Renal pelvis (tissue), 1 donor: ENCODE measurements at regions not wholly inside any gene's neighbourhood (a gene's known extent, or its start where the extent isn't known, plus 50 kb on each side); places are given as distances from the start of the nearest gene placed in this dataset.

Source experiments
- DNase-seq: peaks from one replicate; pipeline ENCODE4 v3.0.0-alpha.2; 2013

GRCh38 chr4:179582164-179582905, 2140.1 kb upstream of the AGA start:
- no peak for DNase-seq

DNA sequence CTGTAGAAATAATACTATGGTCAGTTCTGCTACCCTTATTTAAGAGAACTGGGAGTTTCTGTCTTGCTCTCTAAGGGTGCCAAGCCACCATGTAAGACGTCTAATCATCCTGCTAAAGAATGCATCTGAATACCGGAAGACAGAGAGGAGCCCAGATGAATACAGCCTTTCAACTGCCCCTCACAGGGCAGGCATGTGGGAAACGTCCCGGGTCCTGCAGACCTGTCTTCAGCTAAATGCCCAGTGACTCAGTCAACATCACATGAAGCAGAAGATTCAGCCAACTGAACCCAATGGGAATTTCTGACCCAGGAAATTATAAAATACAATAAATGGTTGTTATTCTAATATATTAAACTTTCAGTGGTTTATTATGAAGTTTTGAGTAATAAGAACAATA, 2141.0 kb upstream of the AGA start:
- no peak for DNase-seq

DNA sequence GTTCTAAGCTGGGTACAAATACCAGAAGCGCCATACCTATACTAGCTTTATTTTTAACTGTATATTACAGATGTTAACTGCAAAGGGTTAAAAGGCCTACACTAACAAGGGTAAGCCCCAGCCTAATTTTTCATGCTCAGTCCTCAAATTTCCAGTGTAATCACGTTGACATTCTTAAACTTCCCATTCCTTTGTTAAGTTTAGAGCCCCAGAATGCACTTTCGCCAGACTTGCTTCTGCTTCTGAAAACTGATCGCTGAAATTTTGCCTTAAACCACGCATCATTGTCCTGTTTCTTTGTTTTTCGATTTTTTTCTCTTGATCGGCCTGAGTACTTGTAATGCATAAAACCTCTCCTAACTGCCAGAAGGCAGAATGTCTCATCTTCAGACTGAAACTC, 2141.9 kb upstream of the AGA start:
- no peak for DNase-seq

DNA sequence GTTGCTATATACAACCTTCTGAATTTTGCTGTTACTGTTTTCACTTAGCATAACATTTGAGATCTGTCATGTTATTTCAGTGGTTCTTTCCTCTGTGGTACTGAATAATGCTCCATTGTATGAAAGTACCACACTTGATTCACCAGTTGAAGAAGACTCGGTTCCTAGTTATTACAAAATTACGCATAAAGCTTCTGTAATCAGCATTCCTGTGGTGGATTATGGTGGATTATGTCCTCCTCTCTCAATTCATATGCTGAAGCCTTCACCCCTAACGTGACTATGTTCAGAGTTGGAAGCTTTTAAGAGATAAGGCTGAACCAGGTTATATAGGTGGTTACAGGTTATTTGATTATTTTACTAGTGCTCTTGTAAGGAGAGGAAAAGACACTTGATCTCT, 2143.5 kb upstream of the AGA start:
- DNase-seq: no peak

DNA sequence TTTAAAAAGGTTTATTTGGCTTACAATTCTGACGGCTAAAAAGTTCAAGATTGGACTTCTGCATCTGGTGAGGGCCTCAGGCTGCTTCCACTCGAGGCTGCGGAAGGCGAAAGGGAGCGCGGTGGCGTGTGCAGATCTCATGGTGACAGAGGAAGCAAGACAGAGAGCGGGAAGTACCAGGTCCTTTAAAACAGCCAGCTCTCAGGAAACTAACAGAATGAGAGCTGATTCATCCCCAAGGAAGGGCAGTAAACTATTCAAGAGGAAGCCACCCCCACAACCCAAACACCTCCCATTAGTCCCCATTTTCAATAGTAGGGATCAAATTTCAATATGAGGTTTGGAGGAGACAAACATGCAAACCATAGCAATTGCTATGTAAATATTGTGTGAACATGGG, 2144.2 kb upstream of the AGA start:
- no peak for DNase-seq

DNA sequence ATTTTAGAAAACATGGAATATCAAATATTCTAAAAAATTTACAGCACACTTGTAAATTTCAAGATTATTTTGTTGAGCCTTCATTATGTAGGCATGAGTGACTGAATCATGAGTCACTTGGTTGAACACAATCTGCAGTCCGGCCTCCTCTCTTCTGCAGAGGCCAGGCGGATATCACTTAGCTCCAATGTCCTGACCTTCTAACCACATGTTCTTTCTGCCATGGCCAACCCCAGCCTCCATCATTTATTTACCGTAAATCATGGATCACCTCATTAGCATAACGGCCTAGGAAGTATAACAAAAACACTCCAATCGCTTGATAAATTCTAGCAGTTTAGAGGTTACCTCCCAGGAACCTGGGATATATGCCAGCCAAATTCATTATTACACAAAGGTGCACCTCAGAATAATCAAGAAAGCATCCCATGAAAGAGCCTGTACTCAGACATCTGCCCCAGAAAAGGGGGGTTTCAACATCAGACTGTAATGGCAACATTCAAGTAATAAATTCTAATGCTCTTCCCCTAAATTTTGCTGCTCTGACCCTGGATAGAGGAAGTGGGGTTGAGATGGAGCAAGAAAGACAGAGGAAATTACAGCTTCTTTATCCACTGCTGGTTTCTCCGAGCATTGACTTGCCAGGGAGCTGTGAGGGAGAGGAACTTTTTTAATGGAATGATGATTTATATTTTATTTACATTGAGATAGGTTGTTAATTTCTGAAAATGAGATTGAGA, 2153.6 kb upstream of the AGA start:
- peak; percentile 21 for DNase-seq

DNA sequence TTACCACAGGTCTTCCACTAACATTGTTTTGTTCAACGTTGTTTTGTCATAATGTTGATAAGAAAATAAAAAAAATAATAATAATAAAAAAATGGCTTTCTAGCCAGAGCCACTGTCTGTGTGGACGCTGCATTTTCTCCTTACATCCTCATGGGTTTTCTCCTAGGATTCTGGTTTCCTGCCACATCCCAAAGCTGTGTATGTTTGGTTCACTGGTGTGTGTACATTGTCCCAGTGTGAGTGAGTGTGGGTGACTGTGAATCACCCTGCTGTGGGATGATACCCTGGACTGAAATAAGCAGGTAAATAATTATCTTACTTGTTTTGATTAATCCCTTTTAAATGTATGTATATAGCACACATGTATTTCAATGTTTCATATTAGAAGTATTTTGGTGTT, 2154.4 kb upstream of the AGA start:
- no peak for DNase-seq

DNA sequence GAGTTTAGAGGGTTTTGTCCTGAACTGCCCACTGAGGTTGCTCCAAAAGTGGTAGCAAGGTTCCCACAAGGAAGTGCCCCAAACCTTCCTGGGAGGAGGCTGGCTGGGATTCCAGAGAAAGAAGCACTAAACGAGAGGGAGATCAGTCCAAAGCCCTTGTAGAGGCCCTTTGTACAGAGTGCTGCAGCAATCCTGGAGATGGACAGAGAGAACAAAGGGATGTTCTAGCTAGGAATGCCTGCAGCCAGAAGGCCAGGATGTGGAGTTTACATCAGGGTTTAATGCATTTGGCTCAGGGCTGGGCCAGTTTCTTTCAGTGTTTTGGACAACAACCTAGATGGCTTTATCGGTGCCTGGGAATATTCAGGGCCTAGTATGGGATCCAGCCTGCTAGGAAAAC, 2155.1 kb upstream of the AGA start:
- no peak for DNase-seq

DNA sequence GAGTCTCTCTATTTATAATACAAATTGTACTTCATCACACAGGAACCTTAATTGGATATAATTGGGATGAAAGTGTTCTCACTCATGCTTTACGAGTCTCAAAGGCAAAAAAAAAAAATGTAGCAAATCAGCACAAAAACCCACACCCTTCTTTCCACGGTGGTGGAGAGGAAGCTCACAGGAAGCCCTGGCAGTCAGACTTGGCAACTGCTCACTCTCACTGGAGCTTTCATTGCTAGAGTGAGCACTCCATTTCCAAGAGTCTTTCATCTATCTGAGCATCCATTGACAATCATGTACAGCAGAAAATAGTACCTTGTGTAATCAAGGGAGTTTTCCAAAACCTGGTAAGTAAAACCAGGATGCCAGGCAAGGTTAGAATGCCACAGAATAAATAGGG, 2159.4 kb upstream of the AGA start:
- DNase-seq: no peak

- no peak for DNase-seq
Observed at GRCh38 chr4:179605196-179605595, 2163.0 kb upstream of the AGA start.

DNA sequence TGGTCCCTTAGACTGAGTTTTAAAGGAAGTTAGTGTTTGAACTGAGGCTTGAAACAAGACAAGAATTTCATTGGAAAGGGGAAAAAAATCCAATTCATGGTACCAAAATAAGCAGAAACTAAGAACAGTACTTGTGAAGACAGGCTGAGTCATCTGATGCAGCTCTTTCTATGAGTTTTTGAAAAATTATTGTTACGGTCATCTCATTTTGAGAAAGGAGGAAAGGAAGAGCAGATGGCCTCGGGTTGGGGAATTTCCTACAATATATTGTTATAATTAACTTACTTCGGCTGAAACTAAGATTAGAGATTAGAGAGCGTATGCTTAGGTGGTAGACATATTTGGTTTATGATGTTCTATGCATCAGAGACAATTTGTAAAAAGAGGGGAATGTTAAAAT, 2164.8 kb upstream of the AGA start:
- no peak for DNase-seq

DNA sequence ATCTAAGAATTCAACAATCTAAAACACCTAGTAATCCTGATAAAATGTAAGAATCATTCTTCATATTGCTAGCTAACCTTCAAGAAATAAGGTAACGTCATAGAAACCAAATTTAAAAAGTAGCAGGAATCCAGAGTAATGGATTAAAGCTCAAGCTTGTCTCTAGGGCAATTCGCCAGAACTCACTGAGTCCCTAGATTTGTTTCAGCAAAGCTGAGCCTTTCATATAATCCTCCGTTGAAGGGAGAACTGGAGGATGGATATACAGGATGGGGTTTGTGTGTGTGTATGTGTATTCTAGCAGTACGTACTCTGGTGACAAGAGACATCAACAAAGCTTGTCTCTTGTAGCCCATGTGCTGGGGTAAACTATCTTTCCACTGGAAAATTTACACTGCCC, 2173.5 kb upstream of the AGA start:
- DNase-seq: no peak

DNA sequence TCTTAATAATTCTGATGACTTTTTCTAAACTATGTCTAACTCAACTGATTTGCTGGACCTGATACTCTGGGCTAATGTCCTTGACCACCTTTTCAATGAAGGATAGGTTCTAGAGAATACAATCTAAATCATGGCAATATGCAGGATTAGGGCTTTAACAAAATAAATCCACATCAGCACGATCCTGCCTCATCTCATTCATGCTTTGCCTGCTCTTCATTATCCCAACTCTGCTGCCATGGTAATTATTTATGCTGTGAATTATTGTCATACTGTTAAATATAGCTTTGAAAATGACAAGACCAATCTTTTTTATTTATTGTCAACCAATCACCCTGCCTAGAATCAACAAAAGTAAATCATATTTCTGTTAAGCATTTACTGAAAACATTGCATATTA, 2176.7 kb upstream of the AGA start:
- no peak for DNase-seq

GRCh38 chr4:179624768-179625181, 2182.5 kb upstream of the AGA start:
- no peak for DNase-seq

DNA sequence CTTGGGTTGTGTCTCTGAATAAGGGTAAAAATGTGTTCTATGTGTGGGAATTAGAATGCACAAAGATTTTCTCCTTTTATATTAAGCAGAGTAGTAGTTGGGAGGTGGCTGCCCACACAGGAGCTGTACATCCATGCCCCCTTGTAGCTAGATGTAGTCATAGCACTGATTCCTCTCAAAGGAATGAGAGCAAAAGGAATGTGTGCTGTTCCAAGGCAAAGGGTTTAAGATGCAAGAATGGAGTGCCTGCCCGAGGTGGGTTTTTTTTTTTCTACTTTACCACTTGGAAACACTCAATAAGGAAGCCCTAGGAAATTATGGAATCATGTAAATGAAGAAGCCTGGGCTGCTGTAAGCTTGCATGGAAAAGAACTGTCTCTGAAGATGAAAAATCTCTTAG, 2183.2 kb upstream of the AGA start:
- no peak for DNase-seq

DNA sequence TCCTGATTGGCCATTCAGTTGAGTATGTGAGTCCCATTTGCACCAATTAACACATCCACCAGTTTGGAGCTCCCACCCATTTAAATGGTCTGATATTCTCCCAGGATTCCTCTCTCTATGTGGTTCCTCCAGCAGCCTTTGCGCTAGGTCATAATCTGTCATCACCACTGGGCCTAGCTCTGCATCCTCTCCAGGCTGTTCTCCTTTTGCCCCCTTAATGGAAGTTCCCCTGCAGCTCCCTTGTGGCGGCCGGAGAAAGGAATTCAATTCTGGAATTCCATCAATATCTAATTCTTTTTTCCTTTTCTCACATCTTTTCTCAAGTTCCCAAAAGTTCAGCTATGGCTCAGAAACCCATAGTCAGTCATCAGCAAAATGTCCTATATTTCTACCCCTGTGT, 2184.4 kb upstream of the AGA start:
- DNase-seq: no peak

GRCh38 chr4:179631321-179631720, 2189.1 kb upstream of the AGA start:
- no peak for DNase-seq

DNA sequence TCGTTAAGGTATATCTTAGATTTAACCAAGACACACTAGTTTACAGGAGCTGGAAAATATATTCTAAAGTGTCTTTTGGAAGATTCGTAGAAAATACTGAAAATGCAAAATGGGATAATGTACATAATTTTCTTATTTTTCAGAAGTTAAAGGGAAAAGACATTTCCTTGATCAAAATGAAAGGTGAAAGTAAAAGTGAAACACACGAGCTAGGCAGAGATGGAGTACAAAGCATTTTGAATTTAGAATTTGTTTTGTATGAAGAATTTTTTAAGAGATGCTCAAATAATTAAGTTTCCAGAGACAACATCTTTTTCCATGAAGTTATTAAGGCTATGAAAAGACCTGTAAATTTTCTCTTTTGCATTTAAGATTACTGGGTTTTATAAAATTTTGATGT, 2192.6 kb upstream of the AGA start:
- DNase-seq: no peak

GRCh38 chr4:179662522-179662921, 2220.3 kb upstream of the AGA start:
- no peak for DNase-seq

GRCh38 chr4:179663641-179664429, 2221.6 kb upstream of the AGA start:
- DNase-seq: no peak

DNA sequence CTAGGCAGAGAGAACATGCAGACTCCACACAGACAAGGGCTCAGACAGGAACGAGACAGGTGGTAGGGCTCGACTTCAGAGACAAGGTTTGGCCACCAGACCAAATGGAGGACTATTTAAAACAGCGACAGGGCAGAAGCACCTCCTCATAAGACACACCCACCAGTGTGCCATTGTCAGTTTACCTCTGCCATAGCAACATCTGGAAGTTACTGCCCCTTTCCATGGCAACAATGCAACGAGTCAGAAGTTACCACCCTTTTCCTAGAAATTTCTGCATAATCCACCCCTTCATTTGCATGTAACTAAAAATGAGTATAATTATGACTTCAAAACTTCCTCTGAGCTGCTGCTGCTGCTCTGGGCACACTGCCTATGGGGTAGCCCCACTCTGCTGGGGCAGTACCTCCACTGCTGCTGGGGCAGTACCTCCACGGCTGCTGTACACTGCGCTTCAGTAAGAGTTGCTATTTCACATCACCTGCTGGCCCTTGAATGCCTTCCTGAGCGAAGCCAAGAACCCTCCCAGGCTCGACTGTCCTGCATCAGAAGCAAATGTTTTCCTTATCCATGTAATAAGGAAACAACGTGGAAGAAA, 2222.3 kb upstream of the AGA start:
- no peak for DNase-seq

DNA sequence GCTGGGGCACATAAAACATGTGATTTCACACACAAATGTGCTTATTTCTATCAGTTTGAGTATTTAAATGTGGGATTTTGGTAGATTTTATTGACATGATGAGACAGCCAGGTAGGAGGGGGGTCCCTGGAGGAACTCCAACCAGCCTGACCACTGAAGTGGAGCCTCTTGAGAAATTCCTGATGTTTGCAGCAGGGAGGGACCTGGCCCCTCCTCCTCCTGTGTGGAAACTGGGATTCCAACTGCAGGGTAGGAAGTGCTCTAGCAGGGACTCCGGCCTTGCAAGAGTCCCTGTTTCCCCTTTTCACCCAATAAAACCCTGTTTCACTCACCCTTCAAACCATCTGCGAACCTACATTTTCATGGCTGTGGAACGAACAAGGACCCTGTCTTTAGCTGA, 2224.0 kb upstream of the AGA start:
- DNase-seq: peak; percentile 1

DNA sequence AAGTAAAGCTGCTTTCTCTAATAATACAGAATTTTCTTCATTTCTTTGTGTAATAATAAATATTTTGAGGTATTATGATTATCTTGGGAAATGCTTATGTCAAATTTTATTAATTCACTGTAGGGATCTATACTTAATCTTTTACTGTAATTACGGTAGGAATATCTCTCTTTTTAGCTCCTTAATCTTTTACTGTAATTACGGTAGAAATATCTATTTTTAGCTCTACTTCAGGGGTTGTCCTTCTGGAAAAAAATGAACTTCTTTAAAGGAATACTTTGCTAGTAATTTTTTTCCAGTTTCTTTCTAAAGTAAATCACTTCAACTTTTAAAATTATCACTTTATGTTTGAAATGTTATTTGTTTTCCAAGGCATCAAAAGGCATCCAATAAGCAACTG, 2229.4 kb upstream of the AGA start:
- no peak for DNase-seq
